GM12874 (cell line): ENCODE measurements at regions not wholly inside any gene's neighbourhood (a gene's known extent, or its start where the extent isn't known, plus 50 kb on each side); places are given as distances from the start of the nearest gene placed in this dataset.

Source experiments
- CTCF ChIP-seq: IDR thresholded peaks from 2 replicates; pipeline ENCODE4 v1.5.1; 2011; ENCODE audit warnings: low read depth, mild to moderate bottlenecking, control low read depth, low read length, moderate library complexity; ENCODE audit not compliant: insufficient read depth

- no peak for TF ChIP-seq CTCF
Observed at GRCh38 chr13:103430368-103430767, 364.2 kb upstream of the SLC10A2 start.

- TF ChIP-seq CTCF, result no peak
Observed at GRCh38 chr13:103410002-103410401, 343.8 kb upstream of the SLC10A2 start.

- TF ChIP-seq CTCF, result no peak
Observed at GRCh38 chr13:103406967-103407366, 340.8 kb upstream of the SLC10A2 start.

GRCh38 chr13:103405297-103405696 is 339.1 kb upstream of the SLC10A2 start:
- TF ChIP-seq CTCF, result no peak

DNA sequence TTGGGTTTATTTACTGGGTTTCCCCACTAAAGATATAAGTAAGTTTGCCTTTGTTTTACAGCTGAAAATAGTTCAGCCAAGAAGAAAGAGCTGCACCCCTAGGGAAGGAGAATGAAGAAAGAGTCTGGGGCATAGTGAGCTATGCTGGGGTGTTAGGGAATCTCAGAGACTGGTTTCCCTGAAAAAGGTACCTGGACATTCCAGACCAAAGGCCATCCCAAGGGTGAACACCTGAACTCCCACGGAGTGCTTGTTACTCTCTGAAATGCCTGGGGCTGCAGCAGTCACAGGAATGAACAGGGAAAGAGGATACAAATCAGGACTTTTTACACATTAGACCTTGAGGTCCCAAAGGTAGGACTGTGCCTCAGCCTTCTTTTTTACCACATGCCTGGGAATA is 337.6 kb upstream of the SLC10A2 start:
- no peak for TF ChIP-seq CTCF

GRCh38 chr13:103403148-103403740 is 337.0 kb upstream of the SLC10A2 start:
- TF ChIP-seq CTCF, result no peak

DNA sequence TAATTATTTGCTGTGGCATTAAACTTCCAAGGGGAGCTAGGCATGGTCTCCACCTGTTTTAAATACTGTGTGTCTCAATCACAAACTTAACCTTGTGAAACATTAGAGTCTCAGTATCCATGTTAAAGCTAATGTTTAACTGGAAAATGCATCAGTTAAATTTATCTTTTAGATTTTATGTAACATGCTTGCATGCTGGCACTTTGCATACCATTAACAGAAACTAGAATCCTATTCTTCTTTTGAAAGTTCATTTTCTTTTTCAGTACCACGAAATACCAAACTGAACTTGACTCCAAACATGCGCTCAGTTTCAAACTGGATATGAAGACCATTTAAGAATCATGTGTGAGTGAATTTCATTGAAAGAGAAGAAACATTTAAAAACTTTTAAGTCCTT is 328.9 kb upstream of the SLC10A2 start:
- no peak for TF ChIP-seq CTCF
